ENCODE measurements at regions not wholly inside any gene's neighbourhood (a gene's known extent, or its start where the extent isn't known, plus 50 kb on each side); places are given as distances from the start of the nearest gene placed in this dataset.

GRCh38 chr14:84785996-84786395, 743.9 kb upstream of the FLRT2 start:
- TF ChIP-seq CTCF (IDR thresholded peaks at IDR 0.05; ENCODE audit: insufficient read depth, low read length, poor library complexity, severe bottlenecking), result no peak
- Histone ChIP-seq H3K36me3 (ENCODE audit: control insufficient read depth, insufficient read depth, low read length) (no peaks in the 10 kb centered on the region), H3K4me3 (replicated peaks; ENCODE audit: low read depth, low read length) (no peak overlapping the region), H3K27me3 (replicated peaks; ENCODE audit: control insufficient read depth, insufficient read depth, low read length) (no peaks in the 10 kb centered on the region)
- no peak for DNase-seq (ENCODE audit: extremely low read depth, insufficient read length)

GRCh38 chr14:84789012-84789411, 740.9 kb upstream of the FLRT2 start:
- no peak for TF ChIP-seq CTCF (IDR thresholded peaks at IDR 0.05; ENCODE audit: insufficient read depth, low read length, poor library complexity, severe bottlenecking)
- Histone ChIP-seq H3K4me3 (replicated peaks; ENCODE audit: low read depth, low read length) (no peak overlapping the region), H3K36me3 (ENCODE audit: control insufficient read depth, insufficient read depth, low read length) (no peaks in the 10 kb centered on the region), H3K27me3 (replicated peaks; ENCODE audit: control insufficient read depth, insufficient read depth, low read length) (no peaks in the 10 kb centered on the region)
- DNase-seq (ENCODE audit: extremely low read depth, insufficient read length), result no peak

DNA sequence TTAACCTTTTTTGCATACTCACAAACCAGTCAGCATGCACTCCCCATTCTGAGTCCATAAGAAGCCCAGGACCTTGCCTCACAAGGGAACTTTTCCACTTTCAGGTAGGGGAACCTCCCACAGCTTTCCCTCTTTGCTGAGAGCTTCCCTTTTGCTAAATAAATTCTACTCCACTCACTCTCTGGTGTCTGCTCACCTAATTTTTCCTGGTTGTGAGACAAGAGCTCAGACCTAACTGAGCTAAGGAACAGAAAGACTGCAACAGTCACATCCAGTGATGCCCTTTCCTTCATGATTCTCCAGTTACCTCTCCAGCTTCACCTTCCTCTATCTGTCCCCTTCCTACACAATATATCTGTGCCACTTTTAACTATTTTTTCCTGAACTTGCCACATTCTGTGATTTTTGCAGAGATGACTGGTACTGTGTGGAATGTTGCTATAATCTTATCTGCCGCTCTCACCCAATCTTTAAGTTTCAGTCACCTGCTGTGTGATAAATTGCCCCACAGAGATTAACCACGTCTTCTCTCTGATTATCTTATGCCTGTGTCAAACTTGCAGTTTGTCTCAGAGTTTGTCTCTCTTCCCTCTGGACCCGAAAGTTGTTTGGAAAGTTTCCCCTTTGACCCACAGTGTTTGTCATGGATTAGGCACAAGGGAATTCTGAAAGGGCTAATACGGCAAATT, 737.1 kb upstream of the FLRT2 start:
- TF ChIP-seq CTCF (IDR thresholded peaks at IDR 0.05; ENCODE audit: insufficient read depth, low read length, poor library complexity, severe bottlenecking), result no peak
- DNase-seq (ENCODE audit: extremely low read depth, insufficient read length), result no peak
- H3K4me3 ChIP-seq (replicated peaks; ENCODE audit: low read depth, low read length), result no peak overlapping the region
- no peaks in the 10 kb centered on the region for H3K27me3 ChIP-seq (replicated peaks; ENCODE audit: control insufficient read depth, insufficient read depth, low read length)
- no peaks in the 10 kb centered on the region for H3K36me3 ChIP-seq (ENCODE audit: control insufficient read depth, insufficient read depth, low read length)

DNA sequence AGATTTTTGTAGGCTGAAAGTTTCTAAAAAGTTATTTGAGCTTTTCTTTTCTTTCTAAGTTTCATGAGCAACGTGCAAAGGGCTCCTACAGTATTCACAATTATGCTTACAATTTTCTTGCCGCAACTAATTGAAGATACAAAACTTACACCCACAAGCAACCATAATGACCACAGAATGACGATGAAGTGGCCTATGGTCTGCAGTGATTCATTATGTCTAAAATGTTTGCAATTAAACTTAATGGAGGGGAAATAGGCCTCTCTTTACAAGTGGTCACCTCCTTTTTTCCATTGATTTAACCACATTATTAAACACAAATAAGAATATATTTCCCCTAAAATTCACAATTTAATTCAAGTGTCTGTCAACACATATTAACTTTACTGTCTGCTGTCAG, 732.6 kb upstream of the FLRT2 start:
- H3K27me3 ChIP-seq (replicated peaks; ENCODE audit: control insufficient read depth, insufficient read depth, low read length), result no peaks in the 10 kb centered on the region
- H3K36me3 ChIP-seq (ENCODE audit: control insufficient read depth, insufficient read depth, low read length), result no peaks in the 10 kb centered on the region
- no peak for DNase-seq (ENCODE audit: extremely low read depth, insufficient read length)
- no peak for TF ChIP-seq CTCF (IDR thresholded peaks at IDR 0.05; ENCODE audit: insufficient read depth, low read length, poor library complexity, severe bottlenecking)
- no peak overlapping the region for H3K4me3 ChIP-seq (replicated peaks; ENCODE audit: low read depth, low read length)

GRCh38 chr14:84804468-84804867, 725.5 kb upstream of the FLRT2 start:
- no peaks in the 10 kb centered on the region for H3K27me3 ChIP-seq (replicated peaks; ENCODE audit: control insufficient read depth, insufficient read depth, low read length)
- H3K36me3 ChIP-seq (ENCODE audit: control insufficient read depth, insufficient read depth, low read length), result no peaks in the 10 kb centered on the region
- no peak overlapping the region for H3K4me3 ChIP-seq (replicated peaks; ENCODE audit: low read depth, low read length)
- TF ChIP-seq CTCF (IDR thresholded peaks at IDR 0.05; ENCODE audit: insufficient read depth, low read length, poor library complexity, severe bottlenecking), result no peak
- no peak for DNase-seq (ENCODE audit: extremely low read depth, insufficient read length)

DNA sequence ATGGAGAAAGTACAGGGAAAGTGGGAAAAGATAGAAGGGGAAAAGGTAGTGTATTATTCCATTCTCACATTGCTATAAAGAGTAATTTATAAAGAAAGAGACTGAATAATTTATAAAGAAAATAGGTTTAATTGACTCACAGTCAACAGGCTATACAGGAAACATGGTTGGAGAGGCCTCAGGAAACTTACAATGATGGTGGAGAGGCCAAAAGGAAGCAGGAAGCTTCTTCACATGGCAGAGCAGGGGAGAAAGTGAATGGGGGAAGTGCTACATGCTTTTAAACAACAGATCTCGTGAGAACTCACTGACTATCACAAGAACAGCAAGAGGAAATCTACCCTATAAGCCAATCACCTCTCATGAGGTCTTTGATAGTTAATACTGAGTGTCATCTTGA, 725.0 kb upstream of the FLRT2 start:
- H3K27me3 ChIP-seq (replicated peaks; ENCODE audit: control insufficient read depth, insufficient read depth, low read length), result no peaks in the 10 kb centered on the region
- no peak overlapping the region for H3K4me3 ChIP-seq (replicated peaks; ENCODE audit: low read depth, low read length)
- DNase-seq (ENCODE audit: extremely low read depth, insufficient read length), result no peak
- no peak for TF ChIP-seq CTCF (IDR thresholded peaks at IDR 0.05; ENCODE audit: insufficient read depth, low read length, poor library complexity, severe bottlenecking)
- no peaks in the 10 kb centered on the region for H3K36me3 ChIP-seq (ENCODE audit: control insufficient read depth, insufficient read depth, low read length)
